HG02571 (cell line): ENCODE measurements at regions not wholly inside any gene's neighbourhood (a gene's known extent, or its start where the extent isn't known, plus 50 kb on each side); places are given as distances from the start of the nearest gene placed in this dataset.

Source experiments
- ATAC-seq: cut with Tn5 transposase; IDR thresholded peaks from one replicate; pipeline ENCODE4 v1.9.1; 2021; ENCODE audit warnings: mild to moderate bottlenecking, moderate library complexity; ENCODE audit not compliant: unreplicated experiment

- no peak for ATAC-seq
These were observed 253.2 kb downstream of the HAO1 start for GRCh38 chr20:7687065-7687464.

- no peak for ATAC-seq
These were observed 251.1 kb downstream of the HAO1 start for GRCh38 chr20:7689151-7689550.

GRCh38 chr20:7691647-7692269 lies 248.5 kb downstream of the HAO1 start:
- ATAC-seq: no peak

- ATAC-seq: no peak
These were observed 247.8 kb downstream of the HAO1 start for GRCh38 chr20:7692478-7692877.

- ATAC-seq: no peak
These were observed 246.5 kb downstream of the HAO1 start for GRCh38 chr20:7693761-7694160.

- no peak for ATAC-seq
These were observed 245.2 kb downstream of the HAO1 start for GRCh38 chr20:7695051-7695495.

- ATAC-seq: no peak
These were observed 244.6 kb downstream of the HAO1 start for GRCh38 chr20:7695635-7696034.

GRCh38 chr20:7696311-7696710 lies 243.9 kb downstream of the HAO1 start:
- no peak for ATAC-seq

GRCh38 chr20:7702141-7702540 lies 238.1 kb downstream of the HAO1 start:
- no peak for ATAC-seq

GRCh38 chr20:7703551-7703961 lies 236.7 kb downstream of the HAO1 start:
- no peak for ATAC-seq

- no peak for ATAC-seq
These were observed 236.3 kb downstream of the HAO1 start for GRCh38 chr20:7703996-7704395.

- ATAC-seq: no peak
These were observed 232.1 kb downstream of the HAO1 start for GRCh38 chr20:7708112-7708511.

- ATAC-seq: no peak
These were observed 231.5 kb downstream of the HAO1 start for GRCh38 chr20:7708782-7709181.

GRCh38 chr20:7710440-7710839 lies 229.8 kb downstream of the HAO1 start:
- ATAC-seq: no peak

- no peak for ATAC-seq
These were observed 227.6 kb downstream of the HAO1 start for GRCh38 chr20:7712661-7713060.

GRCh38 chr20:7714549-7714948 lies 225.7 kb downstream of the HAO1 start:
- no peak for ATAC-seq

GRCh38 chr20:7716286-7716972 lies 223.8 kb downstream of the HAO1 start:
- no peak for ATAC-seq

GRCh38 chr20:7722564-7722963 lies 217.7 kb downstream of the HAO1 start:
- no peak for ATAC-seq

GRCh38 chr20:7723284-7723683 lies 217.0 kb downstream of the HAO1 start:
- ATAC-seq: no peak

- no peak for ATAC-seq
These were observed 211.9 kb downstream of the HAO1 start for GRCh38 chr20:7728338-7728737.

GRCh38 chr20:7734216-7734615 lies 206.0 kb downstream of the HAO1 start:
- no peak for ATAC-seq

- no peak for ATAC-seq
These were observed 203.9 kb downstream of the HAO1 start for GRCh38 chr20:7736336-7736735.

GRCh38 chr20:7741866-7742265 lies 198.4 kb downstream of the HAO1 start:
- no peak for ATAC-seq
